NCI-H187 treated with DMSO at 0.1 percent for 48 hours (cell line): ENCODE measurements at regions not wholly inside any gene's neighbourhood (a gene's known extent, or its start where the extent isn't known, plus 50 kb on each side); places are given as distances from the start of the nearest gene placed in this dataset.

Experiments used
- DNase-seq: peaks from one replicate; lab custom pipeline; 2025; lab: John Stamatoyannopoulos, UW

- no peak for DNase-seq
Observed at GRCh38 chr12:127297327-127297726, 969.6 kb upstream of the TMEM132C start.

GRCh38 chr12:127300075-127300474, 966.9 kb upstream of the TMEM132C start:
- no peak for DNase-seq

GRCh38 chr12:127300753-127301152, 966.2 kb upstream of the TMEM132C start:
- no peak for DNase-seq

- no peak for DNase-seq
Observed at GRCh38 chr12:127301876-127302275, 965.1 kb upstream of the TMEM132C start.

- no peak for DNase-seq
Observed at GRCh38 chr12:127304751-127305725, 961.9 kb upstream of the TMEM132C start.

- no peak for DNase-seq
Observed at GRCh38 chr12:127306604-127307215, 960.3 kb upstream of the TMEM132C start.

- DNase-seq = no peak
Observed at GRCh38 chr12:127307528-127307927, 959.4 kb upstream of the TMEM132C start.

GRCh38 chr12:127308148-127308547, 958.8 kb upstream of the TMEM132C start:
- DNase-seq = no peak

- no peak for DNase-seq
Observed at GRCh38 chr12:127310548-127310947, 956.4 kb upstream of the TMEM132C start.

GRCh38 chr12:127311720-127312364, 955.1 kb upstream of the TMEM132C start:
- no peak for DNase-seq

- DNase-seq = no peak
Observed at GRCh38 chr12:127324681-127325080, 942.3 kb upstream of the TMEM132C start.

GRCh38 chr12:127327986-127328385, 939.0 kb upstream of the TMEM132C start:
- DNase-seq = no peak

GRCh38 chr12:127328867-127329266, 938.1 kb upstream of the TMEM132C start:
- DNase-seq = no peak

- DNase-seq = no peak
Observed at GRCh38 chr12:127334365-127334764, 932.6 kb upstream of the TMEM132C start.

- DNase-seq = no peak
Observed at GRCh38 chr12:127334912-127335644, 931.9 kb upstream of the TMEM132C start.

- DNase-seq = no peak
Observed at GRCh38 chr12:127336416-127336815, 930.6 kb upstream of the TMEM132C start.

- DNase-seq = no peak
Observed at GRCh38 chr12:127339065-127339464, 927.9 kb upstream of the TMEM132C start.

- DNase-seq = no peak
Observed at GRCh38 chr12:127340381-127340780, 926.6 kb upstream of the TMEM132C start.

GRCh38 chr12:127342861-127343260, 924.1 kb upstream of the TMEM132C start:
- no peak for DNase-seq

- no peak for DNase-seq
Observed at GRCh38 chr12:127343940-127344339, 923.0 kb upstream of the TMEM132C start.

GRCh38 chr12:127351481-127352010, 915.4 kb upstream of the TMEM132C start:
- no peak for DNase-seq
